CD14-positive monocyte (primary cell): ENCODE measurements at regions not wholly inside any gene's neighbourhood (a gene's known extent, or its start where the extent isn't known, plus 50 kb on each side); places are given as distances from the start of the nearest gene placed in this dataset.
A peak's percentile ranks its signal among the peaks of the same experiment; 100 is the strongest.

Experiments used
- DNase-seq, 3 donors: peaks; one replicate each; pipeline ENCODE4 v3.0.0-alpha.2; 2011 to 2022
- H2AFZ ChIP-seq: 2 replicates; pipeline ENCODE4 v1.6.0; 2012; ENCODE audit warnings: mild to moderate bottlenecking, low read depth, low read length, inconsistent platforms; ENCODE audit not compliant: insufficient read depth, poor library complexity, severe bottlenecking
- H3K27ac ChIP-seq, 2 donors: 1 replicate in 1 of 2; 2 replicates in 1 of 2; pipeline ENCODE4 v1.5.1; 2012 to 2013; ENCODE audit warnings: low read length in 2 of 2, control low read depth in 1 of 2, inconsistent platforms in 1 of 2, low read depth in 1 of 2, mild to moderate bottlenecking in 1 of 2
- H3K27me3 ChIP-seq, 2 donors: one replicate each; pipeline versions ENCODE4 v1.6.0 to v1.6.1; 2011 to 2013; ENCODE audit warnings: low read length in 2 of 2; ENCODE audit not compliant: control insufficient read depth in 2 of 2, insufficient read depth in 2 of 2
- H3K36me3 ChIP-seq, 2 donors: replicated peaks in 1 of 2; 1 replicate in 1 of 2; 2 replicates in 1 of 2; pipeline versions ENCODE4 v1.5.1 to v1.6.1; 2012 to 2013; ENCODE audit warnings: low read length in 2 of 2, control low read depth in 1 of 2, inconsistent platforms in 1 of 2, mild to moderate bottlenecking in 1 of 2; ENCODE audit not compliant: insufficient read depth in 2 of 2, control insufficient read depth in 1 of 2
- H3K4me1 ChIP-seq, 2 donors: 1 replicate in 1 of 2; 2 replicates in 1 of 2; pipeline versions ENCODE4 v1.5.1 to v1.6.1; 2012 to 2013; ENCODE audit warnings: low read length in 2 of 2, control low read depth in 1 of 2, inconsistent platforms in 1 of 2, mild to moderate bottlenecking in 1 of 2, moderate library complexity in 1 of 2; ENCODE audit not compliant: insufficient read depth in 2 of 2, control insufficient read depth in 1 of 2
- H3K4me2 ChIP-seq: replicated peaks from 2 replicates; pipeline ENCODE3; 2012; ENCODE audit warnings: low read length, moderate library complexity, mild to moderate bottlenecking; ENCODE audit not compliant: poor library complexity, severe bottlenecking; ENCODE audit errors: extremely low read depth
- H3K4me3 ChIP-seq, 3 experiments: fragments of 200-600 bp in 1 of 3; sonication (generic) in 1 of 3; replicated peaks in 1 of 3; 1 replicate in 2 of 3; 2 replicates in 1 of 3; pipeline ENCODE4 v1.5.1; 2011 to 2013; ENCODE audit warnings: low read length in 3 of 3, mild to moderate bottlenecking in 3 of 3, control low read depth in 2 of 3, low read depth in 2 of 3, inconsistent platforms in 1 of 3, moderate library complexity in 1 of 3
- H3K79me2 ChIP-seq: 2 replicates; pipeline ENCODE4 v1.6.0; 2012; ENCODE audit warnings: mild to moderate bottlenecking, control low read depth, inconsistent platforms, low read length, moderate library complexity; ENCODE audit not compliant: insufficient read depth
- H3K9ac ChIP-seq: 2 replicates; pipeline ENCODE4 v1.6.0; 2017; ENCODE audit warnings: low read length, mild to moderate bottlenecking; ENCODE audit not compliant: insufficient read depth, poor library complexity, severe bottlenecking
- H3K9me3 ChIP-seq, 2 donors: replicated peaks in 1 of 2; 1 replicate in 1 of 2; 2 replicates in 1 of 2; pipeline versions ENCODE4 v1.5.1 to v1.6.1; 2012 to 2013; ENCODE audit warnings: low read length in 2 of 2, control low read depth in 1 of 2; ENCODE audit not compliant: control insufficient read depth in 1 of 2, insufficient read depth in 1 of 2
- H4K20me1 ChIP-seq: 2 replicates; pipeline ENCODE4 v1.6.0; 2012; ENCODE audit warnings: mild to moderate bottlenecking, low read length, control low read depth, moderate library complexity; ENCODE audit not compliant: insufficient read depth
- H3K27ac Mint-ChIP-seq, 7 donors: one replicate each; pipeline ENCODE4 v1.8.0; 2020; ENCODE audit warnings: mild to moderate bottlenecking in 7 of 7, mixed read lengths in 7 of 7, moderate library complexity in 6 of 7, inconsistent platforms in 2 of 7
- H3K27me3 Mint-ChIP-seq, 3 donors: one replicate each; pipeline ENCODE4 v1.8.0; 2021 to 2022; ENCODE audit warnings: low read depth in 3 of 3, mild to moderate bottlenecking in 3 of 3, mixed read lengths in 3 of 3, moderate library complexity in 3 of 3, inconsistent platforms in 1 of 3
- H3K36me3 Mint-ChIP-seq, 2 donors: one replicate each; pipeline ENCODE4 v1.8.0; 2020; ENCODE audit warnings: mixed read lengths in 2 of 2, inconsistent platforms in 1 of 2, mild to moderate bottlenecking in 1 of 2
- H3K4me1 Mint-ChIP-seq: one replicate; pipeline ENCODE4 v1.8.0; 2020; ENCODE audit warnings: mild to moderate bottlenecking, mixed read lengths
- H3K4me3 Mint-ChIP-seq, 2 donors: one replicate each; pipeline ENCODE4 v1.8.0; 2020; ENCODE audit warnings: mild to moderate bottlenecking in 2 of 2, mixed read lengths in 2 of 2, moderate library complexity in 1 of 2
- H3K9me3 Mint-ChIP-seq, 7 donors: one replicate each; pipeline ENCODE4 v1.8.0; 2020 to 2022; ENCODE audit warnings: mixed read lengths in 7 of 7, mild to moderate bottlenecking in 6 of 7, moderate library complexity in 6 of 7, inconsistent platforms in 2 of 7
- CTCF ChIP-seq: fragments of 200-600 bp; IDR thresholded peaks from one replicate; pipeline ENCODE4 v1.8.0; 2022; ENCODE audit warnings: antibody characterized with exemption, mild to moderate bottlenecking
- WGBS: methylation state at CpG from one replicate; pipeline ENCODE4 v1.1.5; 2013; ENCODE audit warnings: missing lambda C conversion rate; ENCODE audit not compliant: insufficient coverage; 5-methylcytosine and 5-hydroxymethylcytosine counted together
- intact Hi-C, 2 donors: fragments of 100-400 bp; cut with micrococcal nuclease; formaldehyde crosslinking; loops; one replicate each; pipeline versions ENCODE4 v1.15.0 to v1.15.1; 2023

DNA sequence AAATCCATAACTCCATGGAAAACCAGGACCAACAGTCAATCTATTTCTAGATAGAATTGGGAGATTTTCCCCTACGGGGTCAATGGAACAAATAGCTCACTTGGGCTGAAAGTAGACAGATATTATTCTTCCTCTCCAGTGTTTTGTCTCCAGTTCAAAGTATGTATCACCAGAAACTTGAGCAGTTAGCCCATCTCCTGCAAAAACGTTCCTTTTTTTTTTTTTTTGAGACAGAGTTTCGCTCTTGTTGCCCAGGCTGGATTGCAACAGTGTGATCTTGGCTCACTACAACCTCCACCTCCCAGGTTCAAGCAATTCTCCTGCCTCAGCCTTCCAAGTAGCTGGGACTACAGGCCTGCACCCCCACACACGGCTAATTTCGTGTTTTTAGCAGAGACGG, 390.0 kb upstream of the AUTS2 start:
- H3K27ac ChIP-seq = no peak overlapping the region
- H3K79me2 ChIP-seq = no peaks in the 10 kb centered on the region
- 95% methylated on average over 4 of the region's 6 CpGs for WGBS
- no peaks in the 10 kb centered on the region for H3K27me3 ChIP-seq
- Mint-ChIP-seq H3K27me3 (peaks cover 2 to 3% (median 3%) of the 10 kb centered on the region in 3 donors), H3K4me3 (no peak overlapping the region), H3K4me1 (peaks cover 2% of the 10 kb centered on the region), H3K27ac (peak overlapping the region in 2 of 7 donors; percentile 34 to 77), H3K36me3 (no peaks in the 10 kb centered on the region), H3K9me3 (peaks cover 0 to 13% (median 3%) of the 10 kb centered on the region in 7 donors)
- H3K4me2 ChIP-seq = no peak overlapping the region
- DNase-seq = no peak
- intact Hi-C loops = no loop called here
- H3K4me1 ChIP-seq = peaks cover 0 to 3% of the 10 kb centered on the region in 2 donors
- H3K36me3 ChIP-seq = no peaks in the 10 kb centered on the region
- no peaks in the 10 kb centered on the region for H3K9me3 ChIP-seq
- no peak overlapping the region for H2AFZ ChIP-seq
- H3K4me3 ChIP-seq = no peak overlapping the region
- H4K20me1 ChIP-seq = no peaks in the 10 kb centered on the region
- H3K9ac ChIP-seq = no peak overlapping the region
- TF ChIP-seq CTCF = no peak

- Mint-ChIP-seq H3K36me3 (no peaks in the 10 kb centered on the region), H3K9me3 (peaks cover 0 to 12% (median 3%) of the 10 kb centered on the region in 7 donors), H3K4me1 (peaks cover 2% of the 10 kb centered on the region), H3K27me3 (peaks cover 2 to 3% (median 3%) of the 10 kb centered on the region in 3 donors), H3K27ac (peak overlapping the region in 1 of 7 donors; percentile 34), H3K4me3 (no peak overlapping the region)
- no peak overlapping the region for H3K9ac ChIP-seq
- H3K4me1 ChIP-seq = peaks cover 0 to 3% of the 10 kb centered on the region in 2 donors
- peak; percentile 6 to 23 (median 8) for DNase-seq
- no peaks in the 10 kb centered on the region for H3K36me3 ChIP-seq
- intact Hi-C loops = no loop called here
- WGBS = no CpG with 5 or more reads among the region's 6 CpGs
- H2AFZ ChIP-seq = no peak overlapping the region
- H4K20me1 ChIP-seq = no peaks in the 10 kb centered on the region
- H3K79me2 ChIP-seq = no peaks in the 10 kb centered on the region
- H3K9me3 ChIP-seq = no peaks in the 10 kb centered on the region
- TF ChIP-seq CTCF = no peak
- no peak overlapping the region for H3K4me2 ChIP-seq
- no peaks in the 10 kb centered on the region for H3K27me3 ChIP-seq
- H3K4me3 ChIP-seq = no peak overlapping the region
- no peak overlapping the region for H3K27ac ChIP-seq
These were observed 389.4 kb upstream of the AUTS2 start for GRCh38 chr7:69208848-69209247.
